GM12874 (cell line): ENCODE measurements at regions not wholly inside any gene's neighbourhood (a gene's known extent, or its start where the extent isn't known, plus 50 kb on each side); places are given as distances from the start of the nearest gene placed in this dataset.

Experiments
- CTCF ChIP-seq: IDR thresholded peaks from 2 replicates; pipeline ENCODE4 v1.5.1; 2011; ENCODE audit warnings: low read depth, mild to moderate bottlenecking, control low read depth, low read length, moderate library complexity; ENCODE audit not compliant: insufficient read depth

- no peak for TF ChIP-seq CTCF
Measured at GRCh38 chr12:42809226-42809625, 219.7 kb upstream of the PRICKLE1 start.

GRCh38 chr12:42807766-42808165 lies 218.2 kb upstream of the PRICKLE1 start:
- TF ChIP-seq CTCF = no peak

- TF ChIP-seq CTCF = no peak
Measured at GRCh38 chr12:42807251-42807650, 217.7 kb upstream of the PRICKLE1 start.

GRCh38 chr12:42804928-42805327 lies 215.4 kb upstream of the PRICKLE1 start:
- no peak for TF ChIP-seq CTCF

GRCh38 chr12:42802785-42803189 lies 213.2 kb upstream of the PRICKLE1 start:
- TF ChIP-seq CTCF = no peak

- no peak for TF ChIP-seq CTCF
Measured at GRCh38 chr12:42801271-42801670, 211.7 kb upstream of the PRICKLE1 start.

- no peak for TF ChIP-seq CTCF
Measured at GRCh38 chr12:42799966-42800365, 210.4 kb upstream of the PRICKLE1 start.
